OCI-LY1 (cell line): ENCODE measurements at regions not wholly inside any gene's neighbourhood (a gene's known extent, or its start where the extent isn't known, plus 50 kb on each side); places are given as distances from the start of the nearest gene placed in this dataset.

Experiments
- EZH2 ChIP-seq: fragments of 200-600 bp; sonication (generic), shearing (Covaris generic); IDR thresholded peaks from 2 replicates; pipeline ENCODE4 v1.8.0; 2017; ENCODE audit warnings: borderline replicate concordance, mixed run types, mild to moderate bottlenecking, antibody characterized with exemption, low read length, moderate library complexity, mixed read lengths
- TF ChIP-seq, protein P1 (sequence below): fragments of 200-600 bp; sonication (generic), shearing (Covaris generic); IDR thresholded peaks from 2 replicates; pipeline ENCODE4 v1.5.1; 2017; ENCODE audit warnings: mild to moderate bottlenecking, antibody characterized with exemption, low read length, moderate library complexity, mixed read lengths

DNA sequence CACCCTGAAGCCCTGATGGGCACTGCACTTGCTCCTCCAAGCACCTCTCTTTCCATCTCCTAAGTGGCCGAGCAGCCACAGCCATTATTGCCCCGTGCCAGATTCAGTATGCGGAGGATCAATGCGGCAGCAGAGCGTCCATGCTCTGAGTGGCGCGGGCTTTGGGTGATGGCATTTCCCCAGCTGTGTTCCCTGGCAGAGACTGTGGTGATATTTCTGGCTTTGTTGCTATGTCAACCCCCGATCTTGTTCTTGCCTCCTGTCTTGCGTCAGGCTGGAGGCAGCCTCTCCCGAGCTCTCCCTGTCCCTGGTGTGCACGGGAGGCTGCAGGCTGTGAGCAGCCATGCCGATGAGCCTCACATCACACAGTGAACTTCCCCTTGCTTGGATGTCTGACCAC is 1018.6 kb downstream of the TBC1D22A start:
- TF ChIP-seq, protein P1, sequence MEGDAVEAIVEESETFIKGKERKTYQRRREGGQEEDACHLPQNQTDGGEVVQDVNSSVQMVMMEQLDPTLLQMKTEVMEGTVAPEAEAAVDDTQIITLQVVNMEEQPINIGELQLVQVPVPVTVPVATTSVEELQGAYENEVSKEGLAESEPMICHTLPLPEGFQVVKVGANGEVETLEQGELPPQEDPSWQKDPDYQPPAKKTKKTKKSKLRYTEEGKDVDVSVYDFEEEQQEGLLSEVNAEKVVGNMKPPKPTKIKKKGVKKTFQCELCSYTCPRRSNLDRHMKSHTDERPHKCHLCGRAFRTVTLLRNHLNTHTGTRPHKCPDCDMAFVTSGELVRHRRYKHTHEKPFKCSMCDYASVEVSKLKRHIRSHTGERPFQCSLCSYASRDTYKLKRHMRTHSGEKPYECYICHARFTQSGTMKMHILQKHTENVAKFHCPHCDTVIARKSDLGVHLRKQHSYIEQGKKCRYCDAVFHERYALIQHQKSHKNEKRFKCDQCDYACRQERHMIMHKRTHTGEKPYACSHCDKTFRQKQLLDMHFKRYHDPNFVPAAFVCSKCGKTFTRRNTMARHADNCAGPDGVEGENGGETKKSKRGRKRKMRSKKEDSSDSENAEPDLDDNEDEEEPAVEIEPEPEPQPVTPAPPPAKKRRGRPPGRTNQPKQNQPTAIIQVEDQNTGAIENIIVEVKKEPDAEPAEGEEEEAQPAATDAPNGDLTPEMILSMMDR = no peak
- no peak for TF ChIP-seq EZH2
